Type B pancreatic cell (in vitro differentiated cells): ENCODE measurements at regions not wholly inside any gene's neighbourhood (a gene's known extent, or its start where the extent isn't known, plus 50 kb on each side); places are given as distances from the start of the nearest gene placed in this dataset.

Experiments used
- DNase-seq: peaks from one replicate; pipeline ENCODE4 v3.0.0; 2021; ENCODE audit warnings: mixed read lengths; ENCODE audit not compliant: unreplicated experiment; ENCODE audit errors: extremely low spot score
- H3K27ac Mint-ChIP-seq: 2 replicates; pipeline ENCODE4 v1.8.0; 2021; ENCODE audit warnings: mild to moderate bottlenecking, mixed read lengths
- H3K27me3 Mint-ChIP-seq: 2 replicates; pipeline ENCODE4 v1.8.0; 2021; ENCODE audit warnings: mixed read lengths
- H3K36me3 Mint-ChIP-seq: 2 replicates; pipeline ENCODE4 v1.8.0; 2021; ENCODE audit warnings: mixed read lengths
- H3K4me1 Mint-ChIP-seq: one replicate; pipeline ENCODE4 v1.8.0; 2021; ENCODE audit warnings: mixed read lengths; ENCODE audit not compliant: unreplicated experiment
- H3K4me3 Mint-ChIP-seq: 2 replicates; pipeline ENCODE4 v1.8.0; 2021; ENCODE audit warnings: mild to moderate bottlenecking, mixed read lengths
- H3K9me3 Mint-ChIP-seq: 2 replicates; pipeline ENCODE4 v1.8.0; 2021; ENCODE audit warnings: mixed read lengths
- TF ChIP-seq, protein P1 (sequence below): fragments of 200-600 bp; sonication (generic); conservative IDR thresholded peaks from 2 replicates; pipeline ENCODE4 v1.5.0; 2021; ENCODE audit warnings: antibody characterized with exemption, mild to moderate bottlenecking

DNA sequence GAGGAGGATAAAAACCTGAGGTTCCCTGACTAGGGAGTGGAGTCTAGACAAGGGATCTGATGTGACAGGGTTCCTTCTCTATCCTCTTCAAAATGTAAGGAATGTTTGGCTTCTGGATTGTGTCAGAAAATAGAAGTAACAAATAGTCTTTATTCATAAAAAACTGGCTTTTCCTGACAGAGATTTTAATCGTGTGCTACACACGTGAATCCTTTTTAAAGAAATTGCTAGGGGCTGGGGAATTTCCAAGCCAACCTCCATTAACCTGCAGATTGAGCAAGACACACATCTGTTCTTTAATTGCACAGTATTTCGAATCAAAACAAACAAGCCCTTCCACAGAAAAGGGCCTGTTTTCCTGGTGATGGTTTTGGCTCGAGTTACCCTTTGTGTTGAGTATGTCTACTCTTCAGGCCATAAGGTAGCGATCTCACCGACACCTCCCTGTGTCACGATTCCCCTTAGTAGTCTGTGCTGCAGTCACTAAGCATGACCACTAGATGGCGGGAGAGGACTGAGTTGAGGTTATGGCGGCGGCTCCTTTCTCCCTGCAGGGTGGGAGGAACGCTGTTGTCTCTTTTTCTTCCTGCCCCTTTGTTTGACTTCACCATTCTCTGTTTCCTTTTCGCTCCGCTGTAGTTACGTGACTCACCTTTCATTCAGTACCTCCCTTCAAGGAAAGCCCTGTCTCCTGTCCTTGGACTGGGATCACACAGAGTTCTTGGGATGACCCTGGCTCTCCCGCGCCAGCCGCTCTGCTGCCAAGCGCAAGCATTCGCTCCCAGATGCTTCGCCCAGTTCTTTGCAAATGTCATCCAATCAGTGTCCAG lies 137.1 kb upstream of the SLC24A2 start:
- no peaks in the 10 kb centered on the region for H3K9me3 Mint-ChIP-seq
- peaks cover 26% of the 10 kb centered on the region for H3K27me3 Mint-ChIP-seq
- peak; percentile 81 for DNase-seq
- TF ChIP-seq, protein P1, sequence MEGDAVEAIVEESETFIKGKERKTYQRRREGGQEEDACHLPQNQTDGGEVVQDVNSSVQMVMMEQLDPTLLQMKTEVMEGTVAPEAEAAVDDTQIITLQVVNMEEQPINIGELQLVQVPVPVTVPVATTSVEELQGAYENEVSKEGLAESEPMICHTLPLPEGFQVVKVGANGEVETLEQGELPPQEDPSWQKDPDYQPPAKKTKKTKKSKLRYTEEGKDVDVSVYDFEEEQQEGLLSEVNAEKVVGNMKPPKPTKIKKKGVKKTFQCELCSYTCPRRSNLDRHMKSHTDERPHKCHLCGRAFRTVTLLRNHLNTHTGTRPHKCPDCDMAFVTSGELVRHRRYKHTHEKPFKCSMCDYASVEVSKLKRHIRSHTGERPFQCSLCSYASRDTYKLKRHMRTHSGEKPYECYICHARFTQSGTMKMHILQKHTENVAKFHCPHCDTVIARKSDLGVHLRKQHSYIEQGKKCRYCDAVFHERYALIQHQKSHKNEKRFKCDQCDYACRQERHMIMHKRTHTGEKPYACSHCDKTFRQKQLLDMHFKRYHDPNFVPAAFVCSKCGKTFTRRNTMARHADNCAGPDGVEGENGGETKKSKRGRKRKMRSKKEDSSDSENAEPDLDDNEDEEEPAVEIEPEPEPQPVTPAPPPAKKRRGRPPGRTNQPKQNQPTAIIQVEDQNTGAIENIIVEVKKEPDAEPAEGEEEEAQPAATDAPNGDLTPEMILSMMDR, result peak; percentile 98
- peak overlapping the region; percentile 64 for H3K27ac Mint-ChIP-seq
- peak overlapping the region; percentile 88 for H3K4me3 Mint-ChIP-seq
- H3K36me3 Mint-ChIP-seq, result peaks cover 4% of the 10 kb centered on the region
- peaks cover 5% of the 10 kb centered on the region for H3K4me1 Mint-ChIP-seq

DNA sequence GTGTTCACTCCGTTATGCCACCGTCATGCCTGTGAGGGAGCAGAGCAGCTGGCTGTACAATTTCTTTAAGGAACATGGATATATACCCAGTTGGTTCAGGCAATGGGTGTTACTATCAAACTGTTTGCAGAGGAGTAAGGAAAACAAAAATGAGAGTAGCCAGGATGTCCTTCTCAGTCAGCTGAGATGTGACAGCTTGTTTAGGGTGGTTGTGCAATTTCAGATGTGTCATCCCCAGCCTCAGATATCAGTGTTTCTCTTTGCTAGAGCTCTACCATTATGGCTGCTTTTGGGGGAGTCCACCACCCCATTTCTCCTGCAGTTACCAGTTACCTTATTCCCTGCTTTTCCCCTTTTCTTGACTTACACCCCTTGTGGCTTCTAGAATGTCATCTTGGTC lies 135.2 kb upstream of the SLC24A2 start:
- Mint-ChIP-seq H3K4me1 (peaks cover 5% of the 10 kb centered on the region), H3K27ac (no peak overlapping the region), H3K36me3 (peaks cover 4% of the 10 kb centered on the region), H3K9me3 (no peaks in the 10 kb centered on the region), H3K4me3 (no peak overlapping the region), H3K27me3 (peaks cover 24% of the 10 kb centered on the region)
- TF ChIP-seq, protein P1, result no peak
- DNase-seq, result no peak

DNA sequence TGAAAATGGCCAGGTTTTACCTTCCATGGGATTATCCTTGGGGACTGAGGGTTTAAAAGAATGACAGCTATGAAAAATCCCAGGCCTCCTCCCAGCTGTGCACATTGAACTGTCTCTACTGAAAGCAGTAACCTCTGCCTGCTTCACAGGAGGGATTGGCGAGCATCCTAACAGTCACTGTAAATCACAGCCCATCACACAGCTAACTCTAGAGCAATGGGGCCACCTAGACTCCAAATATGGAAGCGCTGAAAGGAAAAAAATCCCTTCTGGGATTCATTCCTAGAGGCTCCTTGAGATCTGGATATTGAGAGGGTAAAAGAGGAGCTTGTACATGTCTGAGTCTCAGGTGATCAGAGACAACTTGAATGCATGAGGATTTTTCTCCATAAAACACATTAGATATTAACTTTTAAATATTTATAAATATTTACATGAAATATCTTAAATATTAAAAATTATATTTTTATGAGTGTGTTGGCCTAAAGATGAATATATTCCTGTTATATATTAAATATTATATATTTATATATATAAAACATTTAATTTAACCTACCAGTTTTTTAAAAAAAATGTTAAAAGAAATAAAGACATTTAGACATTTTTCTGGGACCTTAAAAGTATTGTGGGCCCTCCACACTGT lies 133.8 kb upstream of the SLC24A2 start:
- DNase-seq, result no peak

DNA sequence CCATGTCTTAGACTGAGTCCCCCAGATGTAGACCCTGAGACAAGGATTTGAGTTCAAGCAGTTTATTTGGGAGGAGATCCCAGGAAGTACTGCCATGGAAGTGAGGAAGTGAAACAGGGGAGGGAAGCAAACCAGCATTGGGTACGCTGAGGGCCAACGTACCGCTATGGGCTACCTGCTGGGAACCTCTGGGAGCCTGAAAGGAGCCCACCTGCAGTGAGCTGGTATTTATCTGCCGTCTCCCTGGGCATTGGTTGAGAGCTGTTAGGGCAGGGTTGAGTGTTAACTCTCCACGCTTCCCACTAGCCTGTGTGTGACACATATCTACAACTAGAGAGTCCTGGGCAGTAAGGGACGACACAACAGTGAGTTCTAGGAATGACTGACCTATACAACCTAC lies 131.6 kb upstream of the SLC24A2 start:
- DNase-seq, result no peak
- Mint-ChIP-seq H3K27me3 (peaks cover 10% of the 10 kb centered on the region), H3K4me1 (no peaks in the 10 kb centered on the region), H3K36me3 (no peaks in the 10 kb centered on the region), H3K9me3 (no peaks in the 10 kb centered on the region), H3K4me3 (no peak overlapping the region), H3K27ac (no peak overlapping the region)
- TF ChIP-seq, protein P1, result no peak

More for the DNA sequence above, 133.8 kb upstream of the SLC24A2 start:
- TF ChIP-seq, protein P1, result peak; percentile 77
- Mint-ChIP-seq H3K36me3 (no peaks in the 10 kb centered on the region), H3K27me3 (peaks cover 21% of the 10 kb centered on the region), H3K4me3 (no peak overlapping the region), H3K27ac (no peak overlapping the region), H3K9me3 (no peaks in the 10 kb centered on the region), H3K4me1 (peaks cover 5% of the 10 kb centered on the region)

DNA sequence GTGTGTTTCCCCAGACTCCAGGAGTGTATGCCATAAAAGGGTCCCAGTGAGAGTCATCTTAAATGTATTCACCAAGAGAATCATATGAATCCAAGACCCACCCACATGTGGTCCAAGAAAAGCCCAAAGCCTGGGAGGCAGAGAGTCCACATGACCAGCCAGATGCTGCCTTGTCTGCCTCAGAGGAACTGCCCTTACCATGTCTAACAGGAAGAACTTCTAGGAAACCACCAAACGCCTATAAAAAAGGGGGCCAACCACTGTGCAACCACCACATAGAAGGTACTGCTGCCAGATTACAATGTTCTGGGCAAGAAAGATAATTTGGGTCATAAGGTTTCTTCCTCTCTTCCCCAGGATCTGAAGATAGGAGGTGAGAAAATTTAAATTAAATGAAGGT lies 129.8 kb upstream of the SLC24A2 start:
- Mint-ChIP-seq H3K36me3 (no peaks in the 10 kb centered on the region), H3K4me3 (no peak overlapping the region), H3K9me3 (no peaks in the 10 kb centered on the region), H3K4me1 (no peaks in the 10 kb centered on the region), H3K27me3 (no peaks in the 10 kb centered on the region), H3K27ac (no peak overlapping the region)
- DNase-seq, result no peak
- TF ChIP-seq, protein P1, result no peak
